Uterus (tissue), 2 donors: ENCODE measurements at regions not wholly inside any gene's neighbourhood (a gene's known extent, or its start where the extent isn't known, plus 50 kb on each side); places are given as distances from the start of the nearest gene placed in this dataset.

Source experiments
- POLR2A ChIP-seq, 2 donors: fragments of 450-650 bp; IDR thresholded peaks; one replicate each; pipeline ENCODE4 v1.6.1; 2016; ENCODE audit warnings: antibody characterized with exemption in 2 of 2, mild to moderate bottlenecking in 1 of 2, moderate library complexity in 1 of 2
- TF ChIP-seq, protein P1 (sequence below), 4 experiments: fragments of 200-600 bp in 2 of 4; fragments of 450-650 bp in 2 of 4; sonication (generic) in 2 of 4; IDR thresholded peaks; one replicate each; pipeline ENCODE4 v1.5.1; 2016 to 2019; ENCODE audit warnings: antibody characterized with exemption in 4 of 4, mild to moderate bottlenecking in 2 of 4, moderate library complexity in 1 of 4

DNA sequence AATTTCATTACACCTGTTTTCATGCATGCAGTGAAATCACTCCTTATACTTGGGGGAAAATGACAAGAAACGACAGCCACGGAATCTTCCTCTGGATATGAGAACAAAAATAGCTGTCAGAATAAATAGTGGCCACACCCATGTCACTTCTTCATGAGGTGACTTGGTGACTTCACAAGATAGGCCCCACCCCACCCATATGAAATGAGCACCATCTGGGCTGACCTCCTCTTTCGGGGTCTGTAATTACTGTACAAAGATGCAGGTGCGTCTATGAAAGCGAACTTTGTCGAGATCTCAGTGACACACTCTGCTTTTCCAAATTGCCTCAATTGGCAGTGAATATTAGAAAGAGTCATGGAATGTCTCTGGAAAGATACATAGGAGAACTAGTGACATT is 184.2 kb upstream of the CCN2 start:
- TF ChIP-seq, protein P1, sequence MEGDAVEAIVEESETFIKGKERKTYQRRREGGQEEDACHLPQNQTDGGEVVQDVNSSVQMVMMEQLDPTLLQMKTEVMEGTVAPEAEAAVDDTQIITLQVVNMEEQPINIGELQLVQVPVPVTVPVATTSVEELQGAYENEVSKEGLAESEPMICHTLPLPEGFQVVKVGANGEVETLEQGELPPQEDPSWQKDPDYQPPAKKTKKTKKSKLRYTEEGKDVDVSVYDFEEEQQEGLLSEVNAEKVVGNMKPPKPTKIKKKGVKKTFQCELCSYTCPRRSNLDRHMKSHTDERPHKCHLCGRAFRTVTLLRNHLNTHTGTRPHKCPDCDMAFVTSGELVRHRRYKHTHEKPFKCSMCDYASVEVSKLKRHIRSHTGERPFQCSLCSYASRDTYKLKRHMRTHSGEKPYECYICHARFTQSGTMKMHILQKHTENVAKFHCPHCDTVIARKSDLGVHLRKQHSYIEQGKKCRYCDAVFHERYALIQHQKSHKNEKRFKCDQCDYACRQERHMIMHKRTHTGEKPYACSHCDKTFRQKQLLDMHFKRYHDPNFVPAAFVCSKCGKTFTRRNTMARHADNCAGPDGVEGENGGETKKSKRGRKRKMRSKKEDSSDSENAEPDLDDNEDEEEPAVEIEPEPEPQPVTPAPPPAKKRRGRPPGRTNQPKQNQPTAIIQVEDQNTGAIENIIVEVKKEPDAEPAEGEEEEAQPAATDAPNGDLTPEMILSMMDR (IDR thresholded peaks at IDR 0.05) = no peak
- no peak for TF ChIP-seq POLR2A (IDR thresholded peaks at IDR 0.05)
